ENCODE measurements at regions not wholly inside any gene's neighbourhood (a gene's known extent, or its start where the extent isn't known, plus 50 kb on each side); places are given as distances from the start of the nearest gene placed in this dataset.

DNA sequence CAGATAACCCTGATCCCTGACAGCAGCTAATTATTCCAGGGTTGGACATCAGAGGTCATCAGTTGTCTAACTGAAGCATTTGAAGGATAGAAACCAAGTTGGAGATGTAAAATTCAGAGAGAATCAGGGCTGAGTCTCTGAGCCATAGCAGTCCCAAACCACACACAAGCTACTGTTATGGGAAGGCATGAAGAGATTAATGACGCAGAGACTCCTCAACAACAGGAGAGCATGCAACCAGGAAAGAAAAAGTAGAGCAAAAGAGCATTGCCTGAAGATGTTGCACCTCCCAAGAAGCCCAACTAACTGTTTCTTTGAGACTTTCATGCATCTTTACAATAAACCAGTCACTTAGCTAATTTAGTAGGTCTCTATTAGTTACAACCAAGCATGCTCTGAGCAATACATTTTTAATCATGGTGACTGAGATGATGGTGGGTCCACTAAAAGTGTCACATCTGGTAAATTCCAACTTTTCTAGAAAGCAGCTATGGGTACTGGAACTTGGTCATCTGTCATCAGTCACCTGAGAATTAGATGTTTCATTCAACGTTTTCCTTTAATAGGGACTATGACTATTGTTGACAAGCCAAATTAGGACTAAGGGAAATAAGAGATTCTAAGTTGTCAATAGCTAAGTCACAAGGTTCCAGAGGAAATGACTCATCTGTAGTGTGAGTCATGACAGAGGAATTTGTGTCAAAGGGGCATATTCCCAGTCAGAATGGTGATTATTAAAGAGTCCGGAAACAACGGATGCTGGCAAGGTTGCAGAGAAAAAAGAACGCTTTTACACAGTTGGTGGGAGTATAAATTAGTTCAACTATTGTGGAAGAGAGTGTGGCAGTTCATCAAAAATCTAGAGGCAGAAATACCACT, 239.8 kb downstream of the CHD9NB start:
- no peak for DNase-seq (ENCODE audit: low read depth in 1 of 2, low spot score in 1 of 2)
- no peak for TF ChIP-seq JUND (IDR thresholded peaks at IDR 0.05; ENCODE audit: low read depth)
- in situ Hi-C loops (cut with HindIII; ENCODE audit: low pct_unique_long_range_greater_than_20kb, low sequenced_read_pairs): no loop called here

DNA sequence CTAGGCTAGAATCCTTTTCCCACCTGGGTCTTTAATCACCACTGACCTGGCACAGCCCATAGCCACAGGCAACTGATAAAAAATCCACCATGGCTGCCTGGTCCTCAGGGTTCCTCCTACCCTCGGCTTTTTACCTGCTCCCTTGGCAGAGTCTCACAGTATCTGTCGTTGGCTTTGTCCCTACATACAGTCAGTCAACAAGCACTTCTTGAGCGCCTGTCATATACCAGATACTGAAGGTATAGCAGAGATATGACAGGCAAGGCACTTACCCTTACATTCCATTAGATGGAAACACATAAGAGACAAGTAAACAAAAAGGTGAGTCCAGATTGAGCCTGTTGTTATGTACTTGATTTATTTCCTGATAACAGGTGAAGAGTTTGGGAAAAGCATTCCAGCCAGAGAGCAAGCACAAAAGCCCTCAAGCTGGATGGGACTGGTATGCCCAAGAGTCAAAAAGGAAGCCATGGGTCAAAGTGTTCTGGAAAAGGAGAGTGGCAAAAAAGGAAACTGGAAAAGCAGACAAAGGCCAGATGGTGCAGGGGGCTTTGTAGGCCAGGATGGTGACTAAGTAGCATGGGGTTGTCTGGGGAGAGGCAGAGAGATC, 247.0 kb downstream of the CHD9NB start:
- TF ChIP-seq JUND (IDR thresholded peaks at IDR 0.05; ENCODE audit: low read depth): no peak
- DNase-seq (ENCODE audit: low read depth in 1 of 2, low spot score in 1 of 2): no peak
- in situ Hi-C loops (cut with HindIII; ENCODE audit: low pct_unique_long_range_greater_than_20kb, low sequenced_read_pairs): no loop called here

DNA sequence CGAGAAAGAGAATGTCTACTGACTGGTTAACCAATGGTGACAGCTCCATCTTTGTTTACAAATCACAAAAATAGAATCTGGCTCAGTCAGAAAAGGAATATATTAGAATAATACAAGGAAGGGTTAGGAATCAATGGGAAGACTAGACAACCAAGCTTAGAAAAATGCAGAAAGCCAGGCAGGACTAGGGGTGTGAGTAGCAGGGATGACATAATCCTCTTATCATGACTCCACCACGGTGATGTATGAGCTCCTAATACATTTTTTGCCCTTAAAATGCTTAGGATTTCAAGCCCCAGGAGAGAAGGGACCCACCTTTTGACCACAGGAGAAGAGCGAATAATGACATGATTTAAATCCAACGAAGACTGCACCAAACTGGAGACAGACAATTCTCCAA, 252.3 kb downstream of the CHD9NB start:
- in situ Hi-C loops (cut with HindIII; ENCODE audit: low pct_unique_long_range_greater_than_20kb, low sequenced_read_pairs): no loop called here
- no peak for TF ChIP-seq JUND (IDR thresholded peaks at IDR 0.05; ENCODE audit: low read depth)
- no peak for DNase-seq (ENCODE audit: low read depth in 1 of 2, low spot score in 1 of 2)

DNA sequence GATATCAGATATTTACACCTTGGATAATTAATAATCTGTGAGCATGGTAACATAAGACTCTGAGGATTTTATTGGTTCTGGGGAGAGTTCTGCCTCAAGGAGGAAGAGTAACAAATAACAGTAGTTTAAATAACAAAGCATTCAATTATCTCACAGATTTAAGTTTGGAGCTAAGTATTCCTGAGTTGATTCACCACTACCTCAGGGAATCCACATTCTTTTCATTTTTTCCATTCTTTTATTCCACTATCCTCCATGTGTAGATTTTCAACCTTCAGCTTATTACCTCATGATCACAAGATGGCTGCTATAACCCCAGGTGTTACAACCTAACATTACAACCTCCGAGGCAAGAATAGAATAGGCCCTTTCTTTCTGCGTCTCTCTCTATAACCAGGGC, 252.2 kb upstream of the TOX3 start:
- TF ChIP-seq JUND (IDR thresholded peaks at IDR 0.05; ENCODE audit: low read depth): no peak
- in situ Hi-C loops (cut with HindIII; ENCODE audit: low pct_unique_long_range_greater_than_20kb, low sequenced_read_pairs): no loop called here
- DNase-seq (ENCODE audit: low read depth in 1 of 2, low spot score in 1 of 2): no peak

DNA sequence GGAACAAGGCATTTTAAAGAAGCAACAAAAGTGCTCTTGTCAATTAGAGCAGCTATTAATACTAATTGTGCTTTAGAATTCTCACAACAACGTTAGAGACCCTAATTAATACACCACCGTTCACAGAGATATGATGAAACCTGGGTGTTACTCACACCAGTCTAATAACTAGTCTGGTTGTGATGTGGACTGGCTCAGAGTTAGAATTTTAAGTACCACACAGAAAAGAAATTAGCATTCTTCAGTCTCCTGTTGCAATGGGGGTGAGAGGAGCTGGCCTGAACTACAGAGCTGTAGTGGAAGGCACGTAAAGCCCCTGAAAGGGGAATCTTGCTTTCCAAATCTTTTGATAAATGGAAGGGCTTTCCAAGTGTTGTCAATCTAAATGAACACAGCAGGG, 240.8 kb upstream of the TOX3 start:
- TF ChIP-seq JUND (IDR thresholded peaks at IDR 0.05; ENCODE audit: low read depth): no peak
- in situ Hi-C loops (cut with HindIII; ENCODE audit: low pct_unique_long_range_greater_than_20kb, low sequenced_read_pairs): no loop called here
- no peak for DNase-seq (ENCODE audit: low read depth in 1 of 2, low spot score in 1 of 2)

DNA sequence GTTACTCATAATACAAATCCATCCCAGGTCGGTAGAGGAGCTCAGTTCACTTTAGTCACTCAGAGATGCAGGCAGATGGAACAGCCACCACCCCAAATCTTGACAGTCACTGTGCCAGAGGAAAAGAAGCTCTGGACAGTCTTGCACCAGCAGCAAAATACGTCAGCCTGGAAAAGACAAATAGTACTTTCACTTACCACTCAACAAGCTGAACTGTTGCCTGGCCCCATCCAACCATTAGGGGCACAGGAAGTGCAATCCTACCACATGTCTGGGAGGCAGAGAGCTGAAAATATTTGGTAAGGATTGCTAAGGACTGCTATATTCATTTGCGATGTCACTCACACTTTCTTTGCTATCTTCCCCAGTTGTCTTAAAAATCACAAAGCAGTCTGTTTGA, 239.1 kb upstream of the TOX3 start:
- no peak for TF ChIP-seq JUND (IDR thresholded peaks at IDR 0.05; ENCODE audit: low read depth)
- DNase-seq (ENCODE audit: low read depth in 1 of 2, low spot score in 1 of 2): no peak
- in situ Hi-C loops (cut with HindIII; ENCODE audit: low pct_unique_long_range_greater_than_20kb, low sequenced_read_pairs): no loop called here

DNA sequence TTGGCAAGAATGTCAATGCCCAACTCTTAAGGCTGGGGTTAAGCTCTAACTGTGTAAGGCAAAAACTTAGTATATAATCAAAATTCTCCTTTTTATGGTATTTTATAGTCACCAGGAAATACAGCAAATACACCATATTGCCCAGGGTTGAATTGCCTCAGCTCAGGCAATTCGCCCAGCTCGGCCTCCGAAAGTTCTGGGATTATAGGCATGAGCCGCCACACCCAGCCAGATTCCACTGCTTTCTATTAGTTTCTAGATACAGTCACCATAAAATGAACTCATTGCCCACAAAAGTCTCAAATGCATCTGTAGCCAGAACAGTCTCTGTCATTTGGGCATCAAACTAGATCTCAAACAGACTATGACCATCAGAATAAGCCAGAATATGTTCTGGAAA, 238.7 kb upstream of the TOX3 start:
- TF ChIP-seq JUND (IDR thresholded peaks at IDR 0.05; ENCODE audit: low read depth): no peak
- no peak for DNase-seq (ENCODE audit: low read depth in 1 of 2, low spot score in 1 of 2)
- in situ Hi-C loops (cut with HindIII; ENCODE audit: low pct_unique_long_range_greater_than_20kb, low sequenced_read_pairs): no loop called here

DNA sequence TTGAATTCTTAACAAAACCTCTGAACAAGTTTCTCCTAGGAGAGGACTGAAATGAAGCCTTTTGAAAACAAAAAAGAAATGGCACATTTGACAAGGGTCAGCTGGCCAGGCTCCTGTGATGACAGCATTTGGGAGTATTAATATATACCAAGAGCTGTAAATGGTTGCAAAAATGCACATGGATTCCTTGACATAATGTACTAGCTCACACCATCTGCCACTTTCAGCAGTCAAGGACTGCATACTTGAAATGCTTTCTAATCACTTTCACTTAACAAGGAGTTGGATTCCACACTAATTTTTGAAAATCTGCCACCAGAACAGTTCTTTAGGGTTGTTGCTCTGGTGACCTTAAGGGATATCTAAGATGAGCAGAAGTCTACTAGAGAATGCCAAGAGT, 236.7 kb upstream of the TOX3 start:
- no peak for TF ChIP-seq JUND (IDR thresholded peaks at IDR 0.05; ENCODE audit: low read depth)
- DNase-seq (ENCODE audit: low read depth in 1 of 2, low spot score in 1 of 2): no peak
- in situ Hi-C loops (cut with HindIII; ENCODE audit: low pct_unique_long_range_greater_than_20kb, low sequenced_read_pairs): no loop called here

DNA sequence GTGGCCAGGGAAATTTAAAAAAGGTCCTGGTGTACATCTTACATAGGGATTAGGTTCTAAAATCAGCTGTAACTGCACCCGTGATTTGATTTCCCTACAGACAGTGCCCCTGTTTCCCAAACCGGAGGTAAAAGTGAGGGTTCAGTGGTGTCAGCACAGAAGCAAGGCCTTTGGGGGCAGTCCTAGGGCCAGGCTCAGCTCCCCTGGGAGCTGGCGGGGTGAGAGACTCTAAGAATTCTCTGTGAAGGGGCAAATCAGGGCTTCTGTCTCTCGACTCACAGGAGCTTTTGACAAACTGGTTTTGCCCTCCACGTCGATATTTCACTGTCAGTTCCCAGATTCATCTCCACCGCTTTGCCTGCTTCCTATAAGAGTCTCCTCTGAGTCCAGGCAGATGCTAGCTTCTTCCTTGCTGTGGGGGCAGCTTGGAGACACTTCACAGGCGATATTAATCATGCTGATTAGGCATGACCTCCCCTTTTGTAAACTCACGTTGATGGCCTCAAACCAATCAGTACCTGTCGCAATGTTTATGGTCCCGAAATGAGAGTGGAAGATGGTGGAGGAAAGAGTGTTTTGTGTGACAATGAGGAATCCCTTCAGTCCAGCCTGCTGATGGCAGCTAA, 234.2 kb upstream of the TOX3 start:
- in situ Hi-C loops (cut with HindIII; ENCODE audit: low pct_unique_long_range_greater_than_20kb, low sequenced_read_pairs): no loop called here
- no peak for TF ChIP-seq JUND (IDR thresholded peaks at IDR 0.05; ENCODE audit: low read depth)
- DNase-seq (ENCODE audit: low read depth in 1 of 2, low spot score in 1 of 2): no peak

DNA sequence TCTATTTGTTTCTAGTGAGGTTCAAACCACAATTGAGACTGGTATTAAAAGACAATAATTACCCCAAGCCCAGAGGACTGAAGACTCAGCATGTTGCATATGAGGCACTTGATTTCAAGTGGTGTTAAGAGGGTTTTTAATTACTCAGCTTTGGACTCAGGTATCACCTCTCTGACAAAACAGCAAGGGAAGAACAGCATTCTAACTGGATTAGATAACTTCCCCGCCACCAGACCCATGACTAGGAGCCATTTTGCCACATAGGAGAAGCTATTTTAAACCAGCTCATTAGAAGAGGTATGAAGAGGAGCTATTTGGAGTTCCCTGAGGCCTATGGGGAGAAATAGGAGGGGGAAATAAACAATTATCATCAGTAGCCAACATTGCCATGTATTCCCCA, 226.1 kb upstream of the TOX3 start:
- DNase-seq (ENCODE audit: low read depth in 1 of 2, low spot score in 1 of 2): no peak
- no peak for TF ChIP-seq JUND (IDR thresholded peaks at IDR 0.05; ENCODE audit: low read depth)
- in situ Hi-C loops (cut with HindIII; ENCODE audit: low pct_unique_long_range_greater_than_20kb, low sequenced_read_pairs): no loop called here

DNA sequence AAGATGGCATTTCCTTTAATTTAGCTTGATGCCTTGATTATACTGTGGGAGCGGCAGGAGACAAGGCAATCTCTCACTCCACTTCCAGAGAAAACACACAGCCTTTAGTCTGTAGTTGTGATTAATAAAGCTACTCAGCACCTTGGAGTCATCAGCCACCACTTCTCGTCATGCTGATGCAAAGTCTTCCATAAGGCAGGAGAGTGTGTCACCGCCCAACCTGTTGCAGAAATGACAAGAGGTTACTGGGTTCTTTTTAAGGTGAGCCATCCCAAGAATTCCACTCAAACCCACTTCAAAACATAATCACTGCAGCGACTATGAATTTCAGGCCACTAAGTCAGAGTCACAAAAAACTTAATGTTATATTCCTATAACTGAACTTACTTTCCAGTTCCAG, 223.9 kb upstream of the TOX3 start:
- no peak for TF ChIP-seq JUND (IDR thresholded peaks at IDR 0.05; ENCODE audit: low read depth)
- in situ Hi-C loops (cut with HindIII; ENCODE audit: low pct_unique_long_range_greater_than_20kb, low sequenced_read_pairs): no loop called here
- DNase-seq (ENCODE audit: low read depth in 1 of 2, low spot score in 1 of 2): no peak

DNA sequence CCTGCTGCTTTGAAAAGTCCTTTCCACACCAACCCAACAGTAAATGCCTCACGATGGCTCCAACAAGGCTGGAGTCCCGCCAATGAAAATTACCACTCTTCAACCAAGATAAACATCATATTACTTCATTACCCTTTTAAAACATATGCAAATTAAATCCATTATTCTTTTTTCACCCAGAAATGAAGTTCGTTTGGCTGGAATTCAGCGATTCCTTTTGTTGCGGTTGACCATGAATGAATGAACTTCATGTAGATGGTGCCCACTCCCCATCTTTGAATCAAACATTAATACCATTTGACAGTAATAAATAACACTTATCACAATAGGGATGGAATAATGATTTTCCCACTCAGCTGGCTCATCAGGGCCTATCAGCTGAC, 211.5 kb upstream of the TOX3 start:
- DNase-seq (ENCODE audit: low read depth in 1 of 2, low spot score in 1 of 2): no peak
- in situ Hi-C loops (cut with HindIII; ENCODE audit: low pct_unique_long_range_greater_than_20kb, low sequenced_read_pairs): no loop called here
- no peak for TF ChIP-seq JUND (IDR thresholded peaks at IDR 0.05; ENCODE audit: low read depth)

DNA sequence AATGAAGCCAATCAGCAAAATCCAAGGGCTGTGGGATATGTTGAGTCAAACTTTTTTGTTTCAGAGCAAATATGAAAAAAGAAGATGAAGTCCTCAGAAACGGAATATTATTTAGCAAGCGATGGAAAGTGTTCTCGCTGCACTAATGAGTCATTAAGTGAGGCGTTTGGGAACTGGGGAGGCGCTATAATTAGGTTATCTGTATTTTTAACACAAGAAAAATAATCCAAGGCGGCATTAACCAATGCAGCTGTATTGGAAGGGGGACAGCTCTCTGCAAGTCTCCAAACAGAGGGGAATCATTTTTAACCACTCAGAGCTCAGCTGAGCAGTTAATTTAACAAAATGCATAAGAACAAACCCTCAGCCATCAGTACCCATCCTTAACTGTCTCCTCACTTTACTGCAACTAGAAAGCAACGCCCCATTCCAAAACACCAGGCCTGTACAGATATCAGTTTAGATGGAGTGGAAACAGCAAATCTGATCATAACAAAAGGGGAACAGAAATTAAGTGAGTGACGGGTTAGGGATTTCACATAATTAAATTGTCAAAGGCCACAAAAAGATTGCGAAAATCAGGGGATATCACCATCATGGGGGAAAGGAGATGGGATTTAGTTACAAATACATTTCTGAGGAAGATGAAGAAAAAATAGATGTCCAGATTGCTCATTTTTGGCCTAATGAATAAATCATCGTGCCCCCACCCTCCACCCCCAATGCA, 211.0 kb upstream of the TOX3 start:
- no peak for TF ChIP-seq JUND (IDR thresholded peaks at IDR 0.05; ENCODE audit: low read depth)
- in situ Hi-C loops (cut with HindIII; ENCODE audit: low pct_unique_long_range_greater_than_20kb, low sequenced_read_pairs): no loop called here
- DNase-seq (ENCODE audit: low read depth in 1 of 2, low spot score in 1 of 2): no peak

All from T47D (cell line).